ENCODE measurements at regions not wholly inside any gene's neighbourhood (a gene's known extent, or its start where the extent isn't known, plus 50 kb on each side); places are given as distances from the start of the nearest gene placed in this dataset.

DNA sequence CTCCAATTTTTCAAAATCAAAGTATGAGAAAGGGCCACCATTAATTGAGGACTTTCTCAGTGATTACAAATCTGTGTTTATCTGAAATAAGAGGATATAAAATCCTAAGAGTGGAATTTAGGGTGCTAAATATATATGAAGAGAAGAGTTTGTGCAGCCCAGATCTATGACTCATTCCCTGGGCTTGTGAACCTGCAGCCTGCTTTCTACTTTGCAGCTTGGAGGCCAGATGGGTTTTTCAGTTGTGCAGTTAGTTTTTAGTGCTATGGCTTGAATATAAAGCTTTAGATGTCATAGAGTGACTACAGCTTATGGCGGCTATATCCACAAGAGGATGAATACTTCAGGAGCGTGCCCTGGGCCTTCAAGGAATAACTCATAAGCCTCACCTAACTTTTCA is 1391.1 kb downstream of the FSTL5 start:
- no peak for DNase-seq (ENCODE audit: low read depth)

GRCh38 chr4:160795216-160795615 is 1368.6 kb downstream of the FSTL5 start:
- DNase-seq (ENCODE audit: low read depth): no peak
- no peak for TF ChIP-seq CTCF (IDR thresholded peaks at IDR 0.05; ENCODE audit: low read depth, low read length, missing control alignments)
- H3K4me3 ChIP-seq (ENCODE audit: low read depth, low read length): no peak overlapping the region
- in situ Hi-C loops (cut with HindIII; ENCODE audit: low sequenced_read_pairs): no loop called here

More for the DNA sequence above, 1391.1 kb downstream of the FSTL5 start:
- no peak for TF ChIP-seq CTCF (IDR thresholded peaks at IDR 0.05; ENCODE audit: low read depth, low read length, missing control alignments)
- in situ Hi-C loops (cut with HindIII; ENCODE audit: low sequenced_read_pairs): no loop called here
- H3K4me3 ChIP-seq (ENCODE audit: low read depth, low read length): no peak overlapping the region

- H3K4me3 ChIP-seq (ENCODE audit: low read depth, low read length): no peak overlapping the region
- no peak for TF ChIP-seq CTCF (IDR thresholded peaks at IDR 0.05; ENCODE audit: low read depth, low read length, missing control alignments)
- DNase-seq (ENCODE audit: low read depth): no peak
- in situ Hi-C loops (cut with HindIII; ENCODE audit: low sequenced_read_pairs): no loop called here
These were observed 1355.6 kb downstream of the FSTL5 start for GRCh38 chr4:160808174-160808573.

DNA sequence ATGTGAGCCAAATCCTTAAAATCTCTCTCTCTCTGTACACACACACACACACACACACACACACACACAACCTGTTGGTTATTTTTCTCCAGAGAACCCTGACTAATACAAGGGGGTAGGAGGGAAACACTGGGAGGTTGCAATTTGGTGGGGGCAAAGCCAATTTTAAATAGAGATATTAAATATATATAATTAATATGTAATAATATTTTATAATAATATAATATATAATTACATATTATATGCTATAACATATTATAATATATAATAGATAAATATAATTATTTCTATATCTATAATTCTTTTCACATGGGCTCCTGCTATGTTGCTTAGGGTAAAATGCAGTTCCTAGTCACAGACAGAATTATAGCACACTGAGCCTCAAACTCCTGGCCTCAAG is 1354.2 kb downstream of the FSTL5 start:
- DNase-seq (ENCODE audit: low read depth): no peak
- no peak overlapping the region for H3K4me3 ChIP-seq (ENCODE audit: low read depth, low read length)
- no peak for TF ChIP-seq CTCF (IDR thresholded peaks at IDR 0.05; ENCODE audit: low read depth, low read length, missing control alignments)
- in situ Hi-C loops (cut with HindIII; ENCODE audit: low sequenced_read_pairs): no loop called here

DNA sequence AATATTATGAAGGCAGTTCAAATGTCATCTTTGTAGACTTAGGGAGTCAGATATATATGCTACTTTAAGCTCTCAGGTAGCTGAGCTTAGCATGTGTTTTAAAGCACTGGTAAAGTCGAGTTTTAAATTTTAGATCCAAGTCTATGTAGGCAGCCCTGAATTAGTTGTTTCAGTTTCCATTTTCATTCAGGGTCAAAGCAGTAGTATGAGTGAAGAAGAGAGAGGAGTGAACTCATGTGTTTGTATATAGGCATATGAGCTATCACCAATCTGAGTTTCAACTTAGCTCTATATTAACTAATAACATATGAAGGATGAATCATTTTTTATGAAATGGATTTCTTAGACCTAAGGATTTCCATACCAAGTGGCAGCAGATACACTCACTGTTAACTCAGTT is 1353.4 kb downstream of the FSTL5 start:
- no peak for DNase-seq (ENCODE audit: low read depth)
- in situ Hi-C loops (cut with HindIII; ENCODE audit: low sequenced_read_pairs): no loop called here
- no peak for TF ChIP-seq CTCF (IDR thresholded peaks at IDR 0.05; ENCODE audit: low read depth, low read length, missing control alignments)
- H3K4me3 ChIP-seq (ENCODE audit: low read depth, low read length): no peak overlapping the region

DNA sequence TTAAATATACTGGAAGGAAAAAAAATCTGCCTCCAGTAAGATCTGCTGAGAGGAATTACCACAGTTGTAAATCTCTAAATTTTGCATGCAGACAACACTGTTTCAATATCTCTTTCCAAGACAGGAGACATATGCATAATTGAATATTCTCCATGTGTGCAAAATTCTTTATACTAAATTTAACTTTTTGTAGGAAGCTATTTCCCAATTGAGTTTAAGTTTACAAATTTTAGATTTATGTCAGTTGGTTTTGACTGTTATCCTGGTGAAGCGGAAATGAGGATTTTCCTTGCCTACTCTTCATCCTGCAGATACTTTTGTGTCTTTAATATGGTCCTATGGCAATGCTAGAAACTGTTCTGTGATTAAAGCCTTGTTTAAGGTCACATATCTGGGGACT is 1352.9 kb downstream of the FSTL5 start:
- DNase-seq (ENCODE audit: low read depth): no peak
- H3K4me3 ChIP-seq (ENCODE audit: low read depth, low read length): no peak overlapping the region
- in situ Hi-C loops (cut with HindIII; ENCODE audit: low sequenced_read_pairs): no loop called here
- TF ChIP-seq CTCF (IDR thresholded peaks at IDR 0.05; ENCODE audit: low read depth, low read length, missing control alignments): no peak

- in situ Hi-C loops (cut with HindIII; ENCODE audit: low sequenced_read_pairs): no loop called here
- H3K4me3 ChIP-seq (ENCODE audit: low read depth, low read length): no peak overlapping the region
- DNase-seq (ENCODE audit: low read depth): no peak
- TF ChIP-seq CTCF (IDR thresholded peaks at IDR 0.05; ENCODE audit: low read depth, low read length, missing control alignments): no peak
These were observed 1351.8 kb downstream of the FSTL5 start for GRCh38 chr4:160811956-160812355.

Data from astrocyte of the cerebellum (primary cell).